ENCODE measurements at regions not wholly inside any gene's neighbourhood (a gene's known extent, or its start where the extent isn't known, plus 50 kb on each side); places are given as distances from the start of the nearest gene placed in this dataset.

GRCh38 chr2:236857246-236857645 lies 228.4 kb upstream of the COPS8 start:
- no peak overlapping the region for H3K23ac ChIP-seq (ENCODE audit: insufficient read length)
- H2BK120ac ChIP-seq (replicated peaks; ENCODE audit: low read depth, low read length), result peak overlapping the region; percentile 33
- H3K4me2 ChIP-seq (ENCODE audit: insufficient read depth in 1 of 2, low read depth in 2 of 2, low read length in 2 of 2), result peak overlapping the region; percentile 25 to 52; a peak in 2 of 4 replicates
- H4K5ac ChIP-seq (ENCODE audit: insufficient read length, low read depth, low read length), result peak overlapping the region; percentile 61
- H4K8ac ChIP-seq (ENCODE audit: extremely low read depth, insufficient read depth, low read length), result no peak overlapping the region
- H3K18ac ChIP-seq (ENCODE audit: extremely low read depth, low read length), result peak overlapping the region; percentile 88
- POLR2A ChIA-PET (ENCODE audit: partially characterized antibody), result no interaction called here
- no peak overlapping the region for H3K9ac ChIP-seq (replicated peaks in 1 of 4; ENCODE audit: extremely low read depth in 1 of 4, low read depth in 3 of 4, low read length in 3 of 4)
- H2AFZ ChIP-seq (ENCODE audit: low read length), result 0 out of 2 replicates have a peak overlapping the region, but pooled peaks have one; percentile 25
- H3K79me1 ChIP-seq (ENCODE audit: low read depth, low read length), result no peaks in the 10 kb centered on the region
- peak overlapping the region; percentile 0; the same call in 1 of the 2 replicates for H2BK5ac ChIP-seq (ENCODE audit: low read depth, low read length)
- DNase-seq (ENCODE audit: low read depth in 1 of 2, low spot score in 2 of 2), result no peak
- TF ChIP-seq RAD21 (IDR thresholded peaks at IDR 0.05 in 1 of 2, conservative IDR thresholded peaks at IDR 0.05 in 1 of 2; ENCODE audit: low read depth in 2 of 2, low read length in 2 of 2) (0 out of 4 replicates have a peak, but pooled peaks of 1 of the 2 experiments have one; percentile 1), TAF7 (optimal IDR thresholded peaks at IDR 0.05; ENCODE audit: borderline replicate concordance, low read depth, low read length) (no peak), KDM4A (IDR thresholded peaks at IDR 0.05; ENCODE audit: low read depth, low read length, severe bottlenecking) (peak; percentile 15)
- FAIRE-seq, result no peak
- no peak overlapping the region for H2BK15ac ChIP-seq (ENCODE audit: low read length)
- no peak overlapping the region for H2AK5ac ChIP-seq (ENCODE audit: low read depth, low read length)
- no peak overlapping the region for H3K27ac ChIP-seq (ENCODE audit: low read depth, low read length)
- H2BK20ac ChIP-seq (ENCODE audit: low read length), result no peak overlapping the region
- H3K36me3 ChIP-seq (ENCODE audit: control insufficient read depth in 2 of 4, insufficient read depth in 4 of 4, low read length in 3 of 4), result no peaks in the 10 kb centered on the region
- no peaks in the 10 kb centered on the region for H3K27me3 ChIP-seq (replicated peaks in 1 of 4; ENCODE audit: control insufficient read depth in 3 of 4, extremely low read depth in 1 of 4, insufficient read depth in 3 of 4, low read length in 3 of 4)
- H3K79me2 ChIP-seq (ENCODE audit: control insufficient read depth in 1 of 2, insufficient read depth in 2 of 2, low read length in 2 of 2), result no peaks in the 10 kb centered on the region
- no peaks in the 10 kb centered on the region for H3K23me2 ChIP-seq (ENCODE audit: low read depth, low read length)
- no peak overlapping the region for H3K56ac ChIP-seq (replicated peaks; ENCODE audit: insufficient read length, low read depth, low read length)
- CTCF ChIA-PET (ENCODE audit: partially characterized antibody), result no interaction called here
- H3K4ac ChIP-seq (replicated peaks; ENCODE audit: insufficient read length, low read depth, low read length), result no peak overlapping the region
- H4K20me1 ChIP-seq (replicated peaks in 1 of 2; ENCODE audit: control insufficient read depth in 1 of 2, insufficient read depth in 2 of 2, low read length in 2 of 2), result no peaks in the 10 kb centered on the region
- no peak overlapping the region for H4K91ac ChIP-seq (replicated peaks; ENCODE audit: insufficient read length, low read length)
- peak overlapping the region; percentile 69; the same call in 1 of the 2 replicates for H2BK12ac ChIP-seq (ENCODE audit: low read depth, low read length)
- H3K9me3 ChIP-seq (ENCODE audit: insufficient read depth in 2 of 2, low read depth in 1 of 2, low read length in 1 of 2), result peaks cover 6 to 10% of the 10 kb centered on the region in 2 experiments; a peak in 2 of 4 replicates
- H3K4me1 ChIP-seq (replicated peaks in 1 of 4; ENCODE audit: control insufficient read depth in 3 of 4, insufficient read depth in 4 of 4, low read length in 3 of 4), result peaks cover 5 to 30% (median 20%) of the 10 kb centered on the region in 4 experiments
- 27% methylated on average over 9 of the region's 10 CpGs; no CpG with 5 or more reads in 1 of the 2 experiments for WGBS, 2 experiments (ENCODE audit: extremely low coverage in 1 of 2, insufficient coverage in 1 of 2, insufficient read length in 1 of 2, insufficient replicate concordance in 2 of 2, low coverage in 1 of 2, low lambda C conversion rate in 2 of 2, missing lambda C conversion rate in 1 of 2)
- no peak overlapping the region for H3K4me3 ChIP-seq (ENCODE audit: extremely low read depth in 1 of 4, insufficient read depth in 2 of 4, low read depth in 3 of 4, low read length in 4 of 4)
- no peak overlapping the region for H3K14ac ChIP-seq (ENCODE audit: insufficient read length)

Measured in H1 (cell line).